GM12891 (cell line): ENCODE measurements at regions not wholly inside any gene's neighbourhood (a gene's known extent, or its start where the extent isn't known, plus 50 kb on each side); places are given as distances from the start of the nearest gene placed in this dataset.

ENCODE experiments used
- PAX5 ChIP-seq: IDR thresholded peaks from 2 replicates; pipeline ENCODE4 v1.6.1; 2011; ENCODE audit warnings: low read length, moderate library complexity, mild to moderate bottlenecking; ENCODE audit not compliant: insufficient read depth, severe bottlenecking
- POLR2A ChIP-seq: IDR thresholded peaks from 2 replicates; pipeline ENCODE4 v1.6.1; 2011; ENCODE audit warnings: low read depth, low read length, control low read depth
- POLR2AphosphoS5 ChIP-seq: IDR thresholded peaks from 2 replicates; pipeline ENCODE4 v1.6.1; 2011; ENCODE audit warnings: low read depth, low read length, control low read depth
- SPI1 ChIP-seq: IDR thresholded peaks from 2 replicates; pipeline ENCODE4 v1.6.1; 2011; ENCODE audit warnings: low read depth, low read length, control low read depth
- TAF1 ChIP-seq: IDR thresholded peaks from 2 replicates; pipeline ENCODE4 v1.6.1; 2011; ENCODE audit warnings: low read depth, low read length, control low read depth

DNA sequence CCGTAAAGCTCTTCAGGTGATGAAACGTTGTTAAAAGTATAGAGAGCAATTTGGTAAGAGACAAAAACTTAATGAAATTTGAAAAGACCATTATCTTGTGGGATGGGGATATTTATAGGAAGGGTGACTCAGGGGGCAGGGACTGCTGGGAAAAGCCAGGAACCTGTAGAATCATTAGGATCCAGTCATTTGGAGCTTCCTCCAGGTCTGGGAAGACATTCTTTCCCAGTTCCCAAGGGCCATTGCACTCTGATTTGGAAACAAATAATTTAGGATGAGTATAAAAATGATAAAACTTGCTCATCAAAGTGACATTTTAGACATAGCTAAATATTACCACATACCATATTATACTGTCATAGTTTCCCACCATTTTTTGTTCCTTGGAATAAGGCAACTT lies 143.9 kb downstream of the PFKFB3 start:
- no peak for TF ChIP-seq SPI1
- TF ChIP-seq POLR2A = no peak
- no peak for TF ChIP-seq POLR2AphosphoS5
- TF ChIP-seq TAF1 = no peak
- no peak for TF ChIP-seq PAX5
